Pancreas (tissue), 10 donors: ENCODE measurements at regions not wholly inside any gene's neighbourhood (a gene's known extent, or its start where the extent isn't known, plus 50 kb on each side); places are given as distances from the start of the nearest gene placed in this dataset.

Source experiments
- ATAC-seq, 4 donors: fragments of 200-7000 bp; cut with Tn5 transposase; one replicate each; pipeline versions ENCODE4 v1.8.0 to v1.9.1; 2020; ENCODE audit warnings: mild to moderate bottlenecking in 4 of 4, moderate library complexity in 4 of 4
- DNase-seq, 6 donors: peaks; one replicate each; pipeline ENCODE4 v3.0.0-alpha.2; 2020
- FAIRE-seq: peaks from 2 replicates; lab custom pipeline; 2012; peaks lifted over from hg19 to GRCh38; lab: Jason Lieb, UNC
- H3K27ac ChIP-seq, 4 donors: fragments of 200-600 bp; sonication (generic); 1 replicate in 3 of 4; 2 replicates in 1 of 4; pipeline versions ENCODE4 v1.5.0 to v1.8.0; 2020
- H3K27me3 ChIP-seq, 4 donors: fragments of 200-600 bp; one replicate each; pipeline ENCODE4 v1.8.0; 2021
- H3K36me3 ChIP-seq, 3 donors: fragments of 200-600 bp; sonication (generic) in 1 of 3; one replicate each; pipeline versions ENCODE4 v1.5.0 to v1.8.0; 2020 to 2021
- H3K4me1 ChIP-seq, 3 donors: fragments of 200-600 bp; one replicate each; pipeline ENCODE4 v1.8.0; 2021
- H3K4me3 ChIP-seq, 4 donors: fragments of 200-600 bp; sonication (generic) in 2 of 4; one replicate each; pipeline versions ENCODE4 v1.5.0 to v1.8.0; 2020 to 2021
- H3K9me3 ChIP-seq, 4 donors: fragments of 200-600 bp; one replicate each; pipeline ENCODE4 v1.8.0; 2021
- WGBS, 2 donors: extraction: QIAGEN DNeasy Blood & Tissue Kit; methylation state at CpG; one replicate each; pipeline ENCODE4 v1.1.7; 2013; 5-methylcytosine and 5-hydroxymethylcytosine counted together
- intact Hi-C, 3 donors: fragments of 100-400 bp; cut with DNase I; formaldehyde crosslinking; loops; one replicate each; pipeline versions ENCODE4 v1.11.1 to v1.14.2; 2022
- TF ChIP-seq, protein P1 (sequence below), 4 donors: fragments of 200-600 bp; sonication (generic) in 3 of 4; IDR thresholded peaks; one replicate each; pipeline versions ENCODE4 v1.5.0 to v1.8.0; 2021; ENCODE audit warnings: antibody characterized with exemption in 4 of 4
- donor health status: healthy with polysubstance abuse.
- donor health status: DM: no; HTN: no; CAD: no; lungs with moderate emphysema.
- donor health status: DM: no; HTN: no; CAD: no.
- donor health status: control.
- donor health status: control.
- donor health status: Bipolar disorder and iron deficiency.
- donor health status: DM: yes; HTN: yes; CAD: no.
- donor health status: DM: no; HTN: no; CAD: no.
- donor health status: DM: no; HTN: no; CAD: no.
- donor health status: DM: yes; HTN: yes; CAD: no.

DNA sequence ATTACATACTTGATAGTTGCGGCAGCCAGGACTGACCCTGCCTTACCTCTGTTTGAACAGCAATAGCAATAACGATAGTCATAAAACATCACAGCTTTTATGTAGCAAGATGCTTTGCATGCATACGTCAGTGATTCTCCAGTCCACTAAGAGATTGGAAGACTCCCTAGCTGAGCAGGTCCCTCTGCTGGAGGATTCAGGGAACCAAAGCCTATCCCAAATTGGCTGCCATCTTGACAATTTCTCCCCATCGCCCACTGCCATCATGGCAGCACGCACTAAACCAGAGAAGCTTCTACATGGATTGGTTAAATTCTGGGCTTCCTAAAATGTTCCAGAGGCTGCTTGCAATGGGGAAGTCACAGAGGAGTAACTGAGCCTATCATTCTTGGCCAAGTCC is 360.6 kb upstream of the XYLT1 start:
- DNase-seq = no peak
- intact Hi-C loops = no loop called here
- no peak for ATAC-seq
- Histone ChIP-seq H3K4me1 (no peaks in the 10 kb centered on the region), H3K36me3 (no peaks in the 10 kb centered on the region), H3K27me3 (no peaks in the 10 kb centered on the region), H3K4me3 (no peak overlapping the region), H3K9me3 (no peaks in the 10 kb centered on the region), H3K27ac (no peak overlapping the region)
- TF ChIP-seq, protein P1, sequence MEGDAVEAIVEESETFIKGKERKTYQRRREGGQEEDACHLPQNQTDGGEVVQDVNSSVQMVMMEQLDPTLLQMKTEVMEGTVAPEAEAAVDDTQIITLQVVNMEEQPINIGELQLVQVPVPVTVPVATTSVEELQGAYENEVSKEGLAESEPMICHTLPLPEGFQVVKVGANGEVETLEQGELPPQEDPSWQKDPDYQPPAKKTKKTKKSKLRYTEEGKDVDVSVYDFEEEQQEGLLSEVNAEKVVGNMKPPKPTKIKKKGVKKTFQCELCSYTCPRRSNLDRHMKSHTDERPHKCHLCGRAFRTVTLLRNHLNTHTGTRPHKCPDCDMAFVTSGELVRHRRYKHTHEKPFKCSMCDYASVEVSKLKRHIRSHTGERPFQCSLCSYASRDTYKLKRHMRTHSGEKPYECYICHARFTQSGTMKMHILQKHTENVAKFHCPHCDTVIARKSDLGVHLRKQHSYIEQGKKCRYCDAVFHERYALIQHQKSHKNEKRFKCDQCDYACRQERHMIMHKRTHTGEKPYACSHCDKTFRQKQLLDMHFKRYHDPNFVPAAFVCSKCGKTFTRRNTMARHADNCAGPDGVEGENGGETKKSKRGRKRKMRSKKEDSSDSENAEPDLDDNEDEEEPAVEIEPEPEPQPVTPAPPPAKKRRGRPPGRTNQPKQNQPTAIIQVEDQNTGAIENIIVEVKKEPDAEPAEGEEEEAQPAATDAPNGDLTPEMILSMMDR (IDR thresholded peaks at IDR 0.05) = no peak
- FAIRE-seq = no peak
- WGBS, 2 donors = 77 to 85% methylated on average over 5 of the region's 5 CpGs

GRCh38 chr16:17830651-17831050 is 359.9 kb upstream of the XYLT1 start:
- Histone ChIP-seq H3K4me1 (no peaks in the 10 kb centered on the region), H3K27me3 (no peaks in the 10 kb centered on the region), H3K4me3 (no peak overlapping the region), H3K27ac (no peak overlapping the region), H3K9me3 (no peaks in the 10 kb centered on the region), H3K36me3 (no peaks in the 10 kb centered on the region)
- no peak for ATAC-seq
- TF ChIP-seq, protein P1 (IDR thresholded peaks at IDR 0.05) = no peak
- intact Hi-C loops = no loop called here
- FAIRE-seq = no peak
- 32 to 41% methylated on average over 2 of the region's 2 CpGs for WGBS, 2 donors
- DNase-seq = no peak

- Histone ChIP-seq H3K27me3 (no peaks in the 10 kb centered on the region), H3K27ac (no peak overlapping the region), H3K4me3 (no peak overlapping the region), H3K9me3 (no peaks in the 10 kb centered on the region), H3K4me1 (no peaks in the 10 kb centered on the region), H3K36me3 (no peaks in the 10 kb centered on the region)
- FAIRE-seq = no peak
- no peak for ATAC-seq
- WGBS, 2 donors = 51 to 52% methylated on average over 3 of the region's 3 CpGs
- TF ChIP-seq, protein P1 (IDR thresholded peaks at IDR 0.05) = no peak
- intact Hi-C loops = no loop called here
- no peak for DNase-seq
Observed at GRCh38 chr16:17829811-17830210, 359.1 kb upstream of the XYLT1 start.

DNA sequence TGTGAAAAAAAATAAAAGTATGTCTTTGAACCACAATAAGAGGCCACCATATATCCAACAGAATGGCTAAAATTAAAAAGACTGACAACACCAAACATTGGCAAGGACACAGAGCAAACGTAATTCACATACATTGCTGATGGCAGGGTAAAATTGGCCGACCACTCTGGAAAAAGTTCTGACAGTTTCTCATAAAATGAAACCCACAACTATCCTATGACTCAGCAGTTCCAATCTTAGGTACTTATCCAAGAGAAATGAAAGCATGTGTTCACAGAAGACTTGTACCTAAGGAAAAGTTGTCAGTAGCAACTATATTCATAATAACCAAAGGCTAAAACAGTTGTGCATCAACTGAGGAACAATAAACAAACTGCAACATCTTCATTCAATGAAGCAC is 357.3 kb upstream of the XYLT1 start:
- whole genome bisulfite sequencing, 2 donors = 11 to 15% methylated on average over 2 of the region's 2 CpGs
- no peaks in the 10 kb centered on the region for H3K4me1 ChIP-seq
- DNase-seq (no peak), ATAC-seq (no peak), FAIRE-seq (no peak)
- H3K4me3 ChIP-seq = no peak overlapping the region
- H3K9me3 ChIP-seq = no peaks in the 10 kb centered on the region
- H3K27me3 ChIP-seq = no peaks in the 10 kb centered on the region
- intact Hi-C loops = no loop called here
- TF ChIP-seq, protein P1 (IDR thresholded peaks at IDR 0.05) = no peak
- no peaks in the 10 kb centered on the region for H3K36me3 ChIP-seq
- H3K27ac ChIP-seq = no peak overlapping the region

DNA sequence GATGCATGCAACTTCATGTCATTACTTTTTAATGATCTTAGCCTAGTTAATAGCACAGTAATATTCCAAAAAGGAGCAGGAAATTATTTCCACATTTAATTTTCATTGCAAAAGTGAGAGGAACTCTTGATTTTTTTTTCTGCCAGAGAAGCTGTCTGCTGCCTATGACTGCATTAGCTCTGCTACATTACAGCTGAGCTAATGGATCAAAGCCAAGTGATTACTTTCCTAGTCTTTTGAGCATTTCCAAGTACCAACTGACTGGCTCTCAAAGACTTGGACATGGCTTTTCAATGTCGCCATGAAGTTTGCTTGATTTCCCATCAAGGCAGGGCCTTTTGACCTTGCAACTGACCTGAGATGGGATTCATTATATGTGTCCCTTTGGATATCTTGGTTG is 356.6 kb upstream of the XYLT1 start:
- TF ChIP-seq, protein P1 (IDR thresholded peaks at IDR 0.05) = no peak
- H3K27ac ChIP-seq = no peak overlapping the region
- 63 to 83% methylated on average over 1 of the region's 1 CpG for WGBS, 2 donors
- H3K36me3 ChIP-seq = no peaks in the 10 kb centered on the region
- no peak overlapping the region for H3K4me3 ChIP-seq
- DNase-seq (no peak), FAIRE-seq (no peak), ATAC-seq (no peak)
- intact Hi-C loops = no loop called here
- H3K4me1 ChIP-seq = no peaks in the 10 kb centered on the region
- no peaks in the 10 kb centered on the region for H3K9me3 ChIP-seq
- no peaks in the 10 kb centered on the region for H3K27me3 ChIP-seq
